CD4-positive, alpha-beta memory T cell (primary cell): ENCODE measurements at regions not wholly inside any gene's neighbourhood (a gene's known extent, or its start where the extent isn't known, plus 50 kb on each side); places are given as distances from the start of the nearest gene placed in this dataset.

Experiments used
- CTCF ChIA-PET: fragments of 350-600 bp; sonication (Branson Sonifier 250); formaldehyde crosslinking; loops from one replicate; lab custom pipeline; 2021; ENCODE audit warnings: inconsistent platforms; ENCODE audit not compliant: partially characterized antibody; lab: Charles Lee
- POLR2A ChIA-PET: fragments of 350-600 bp; sonication (Branson Sonifier 250); formaldehyde crosslinking; loops from one replicate; lab custom pipeline; 2021; ENCODE audit not compliant: partially characterized antibody; lab: Charles Lee
- DNase-seq, 5 donors: peaks; one replicate each; pipeline versions ENCODE4 v3.0.0 to v3.0.0-alpha.2; 2020 to 2022; ENCODE audit warnings: mixed read lengths in 1 of 5
- H3K27ac ChIP-seq: one replicate; pipeline ENCODE4 v1.7.0; 2013; ENCODE audit warnings: low read depth, low read length
- H3K27me3 ChIP-seq: 2 replicates; pipeline ENCODE4 v1.7.0; 2013; ENCODE audit warnings: mild to moderate bottlenecking, low read length, moderate library complexity; ENCODE audit not compliant: insufficient read depth
- H3K36me3 ChIP-seq: 2 replicates; pipeline ENCODE4 v1.7.0; 2013; ENCODE audit warnings: mild to moderate bottlenecking, low read length, moderate library complexity; ENCODE audit not compliant: insufficient read depth
- H3K4me1 ChIP-seq: 2 replicates; pipeline ENCODE4 v1.7.0; 2013; ENCODE audit warnings: mild to moderate bottlenecking, low read length, moderate library complexity; ENCODE audit not compliant: insufficient read depth
- H3K4me3 ChIP-seq, 2 donors: one replicate each; pipeline ENCODE4 v1.7.0; 2013; ENCODE audit warnings: low read length in 2 of 2, mild to moderate bottlenecking in 1 of 2
- H3K9me3 ChIP-seq, 2 donors: one replicate each; pipeline ENCODE4 v1.7.0; 2013; ENCODE audit warnings: low read length in 2 of 2, control low read depth in 1 of 2; ENCODE audit not compliant: control insufficient read depth in 1 of 2
- H3K27ac Mint-ChIP-seq, 7 donors: one replicate each; pipeline ENCODE4 v1.8.0; 2020 to 2021; ENCODE audit warnings: mixed read lengths in 7 of 7, mild to moderate bottlenecking in 6 of 7, inconsistent platforms in 3 of 7, moderate library complexity in 3 of 7
- H3K27me3 Mint-ChIP-seq, 2 donors: one replicate each; pipeline ENCODE4 v1.8.0; 2020 to 2021; ENCODE audit warnings: mixed read lengths in 2 of 2
- H3K36me3 Mint-ChIP-seq, 2 donors: one replicate each; pipeline ENCODE4 v1.8.0; 2020 to 2021; ENCODE audit warnings: mixed read lengths in 2 of 2, inconsistent platforms in 1 of 2, mild to moderate bottlenecking in 1 of 2
- H3K4me1 Mint-ChIP-seq, 4 donors: one replicate each; pipeline ENCODE4 v1.8.0; 2020 to 2021; ENCODE audit warnings: mixed read lengths in 4 of 4, mild to moderate bottlenecking in 1 of 4
- H3K4me3 Mint-ChIP-seq, 8 donors: one replicate each; pipeline ENCODE4 v1.8.0; 2020 to 2021; ENCODE audit warnings: mixed read lengths in 8 of 8, mild to moderate bottlenecking in 7 of 8, moderate library complexity in 6 of 8, inconsistent platforms in 3 of 8
- H3K9me3 Mint-ChIP-seq, 8 donors: one replicate each; pipeline ENCODE4 v1.8.0; 2020 to 2021; ENCODE audit warnings: mixed read lengths in 8 of 8, mild to moderate bottlenecking in 5 of 8, inconsistent platforms in 3 of 8, moderate library complexity in 1 of 8
- intact Hi-C: fragments of 100-400 bp; cut with micrococcal nuclease; formaldehyde crosslinking; loops from one replicate; pipeline ENCODE4 v1.15.1; 2023

- H3K36me3 Mint-ChIP-seq = no peaks in the 10 kb centered on the region
- H3K27ac ChIP-seq = no peak overlapping the region
- no peak for DNase-seq
- no peaks in the 10 kb centered on the region for H3K4me1 Mint-ChIP-seq
- intact Hi-C loops = no loop called here
- no peak overlapping the region for H3K4me3 Mint-ChIP-seq
- no peaks in the 10 kb centered on the region for H3K36me3 ChIP-seq
- no peaks in the 10 kb centered on the region for H3K27me3 ChIP-seq
- ChIA-PET POLR2A (no interaction called here), CTCF (no interaction called here)
- peaks cover 0 to 19% (median 10%) of the 10 kb centered on the region in 8 donors for H3K9me3 Mint-ChIP-seq
- H3K27me3 Mint-ChIP-seq = no peaks in the 10 kb centered on the region
- no peak overlapping the region for H3K27ac Mint-ChIP-seq
- no peak overlapping the region for H3K4me3 ChIP-seq
- no peaks in the 10 kb centered on the region for H3K9me3 ChIP-seq
- no peaks in the 10 kb centered on the region for H3K4me1 ChIP-seq
Measured at GRCh38 chr11:29261831-29262230, 755.0 kb downstream of the KCNA4 start.

- intact Hi-C loops = no loop called here
- Mint-ChIP-seq H3K27me3 (no peaks in the 10 kb centered on the region), H3K9me3 (peaks cover 1 to 24% (median 11%) of the 10 kb centered on the region in 8 donors)
Measured at GRCh38 chr11:29260939-29261705, 755.7 kb downstream of the KCNA4 start.

GRCh38 chr11:29258411-29258810, 758.4 kb downstream of the KCNA4 start:
- DNase-seq = no peak
- Histone ChIP-seq H3K4me1 (no peaks in the 10 kb centered on the region), H3K4me3 (no peak overlapping the region), H3K27me3 (no peaks in the 10 kb centered on the region), H3K9me3 (no peaks in the 10 kb centered on the region), H3K36me3 (no peaks in the 10 kb centered on the region), H3K27ac (no peak overlapping the region)
- intact Hi-C loops = no loop called here
- Mint-ChIP-seq H3K36me3 (no peaks in the 10 kb centered on the region), H3K27me3 (no peaks in the 10 kb centered on the region), H3K9me3 (peaks cover 3 to 25% (median 12%) of the 10 kb centered on the region in 8 donors), H3K4me3 (no peak overlapping the region), H3K4me1 (no peaks in the 10 kb centered on the region), H3K27ac (no peak overlapping the region)
- ChIA-PET POLR2A (no interaction called here), CTCF (no interaction called here)

More at GRCh38 chr11:29260939-29261705, 755.7 kb downstream of the KCNA4 start:
- CTCF ChIA-PET = no interaction called here
- Histone ChIP-seq H3K9me3 (no peaks in the 10 kb centered on the region), H3K4me3 (no peak overlapping the region), H3K27me3 (no peaks in the 10 kb centered on the region), H3K36me3 (no peaks in the 10 kb centered on the region), H3K27ac (no peak overlapping the region), H3K4me1 (no peaks in the 10 kb centered on the region)
- Mint-ChIP-seq H3K4me1 (no peaks in the 10 kb centered on the region), H3K27ac (no peak overlapping the region), H3K36me3 (no peaks in the 10 kb centered on the region), H3K4me3 (no peak overlapping the region)
- no peak for DNase-seq
- POLR2A ChIA-PET = no interaction called here

GRCh38 chr11:29256580-29256979, 760.2 kb downstream of the KCNA4 start:
- intact Hi-C loops = no loop called here
- Mint-ChIP-seq H3K36me3 (no peaks in the 10 kb centered on the region), H3K9me3 (peaks cover 4 to 24% (median 12%) of the 10 kb centered on the region in 8 donors), H3K4me1 (no peaks in the 10 kb centered on the region), H3K4me3 (no peak overlapping the region), H3K27ac (no peak overlapping the region), H3K27me3 (no peaks in the 10 kb centered on the region)
- DNase-seq = no peak
- Histone ChIP-seq H3K27me3 (no peaks in the 10 kb centered on the region), H3K4me3 (no peak overlapping the region), H3K9me3 (no peaks in the 10 kb centered on the region), H3K4me1 (no peaks in the 10 kb centered on the region), H3K27ac (no peak overlapping the region), H3K36me3 (no peaks in the 10 kb centered on the region)
- CTCF ChIA-PET = no interaction called here
- POLR2A ChIA-PET = no interaction called here

GRCh38 chr11:29255401-29255800, 761.4 kb downstream of the KCNA4 start:
- H3K27ac ChIP-seq = no peak overlapping the region
- no peak overlapping the region for H3K27ac Mint-ChIP-seq
- H3K4me3 ChIP-seq = no peak overlapping the region
- peaks cover 2 to 21% (median 11%) of the 10 kb centered on the region in 8 donors for H3K9me3 Mint-ChIP-seq
- H3K27me3 Mint-ChIP-seq = no peaks in the 10 kb centered on the region
- H3K9me3 ChIP-seq = no peaks in the 10 kb centered on the region
- H3K4me3 Mint-ChIP-seq = no peak overlapping the region
- no peaks in the 10 kb centered on the region for H3K4me1 ChIP-seq
- no peaks in the 10 kb centered on the region for H3K4me1 Mint-ChIP-seq
- DNase-seq = no peak
- ChIA-PET POLR2A (no interaction called here), CTCF (no interaction called here)
- no peaks in the 10 kb centered on the region for H3K36me3 Mint-ChIP-seq
- intact Hi-C loops = no loop called here
- H3K27me3 ChIP-seq = no peaks in the 10 kb centered on the region
- no peaks in the 10 kb centered on the region for H3K36me3 ChIP-seq

GRCh38 chr11:29251738-29252137, 765.1 kb downstream of the KCNA4 start:
- H3K36me3 ChIP-seq = no peaks in the 10 kb centered on the region
- H3K27ac Mint-ChIP-seq = peak overlapping the region in 1 of 7 donors; percentile 62
- H3K9me3 Mint-ChIP-seq = peaks cover 0 to 29% (median 4%) of the 10 kb centered on the region in 8 donors
- no peaks in the 10 kb centered on the region for H3K4me1 Mint-ChIP-seq
- DNase-seq = no peak
- H3K36me3 Mint-ChIP-seq = no peaks in the 10 kb centered on the region
- H3K4me3 ChIP-seq = no peak overlapping the region
- no peaks in the 10 kb centered on the region for H3K9me3 ChIP-seq
- ChIA-PET CTCF (no interaction called here), POLR2A (no interaction called here)
- intact Hi-C loops = no loop called here
- H3K4me3 Mint-ChIP-seq = no peak overlapping the region
- H3K4me1 ChIP-seq = no peaks in the 10 kb centered on the region
- H3K27me3 Mint-ChIP-seq = no peaks in the 10 kb centered on the region
- no peaks in the 10 kb centered on the region for H3K27me3 ChIP-seq
- H3K27ac ChIP-seq = no peak overlapping the region

- no peaks in the 10 kb centered on the region for H3K9me3 ChIP-seq
- H3K36me3 Mint-ChIP-seq = no peaks in the 10 kb centered on the region
- ChIA-PET POLR2A (no interaction called here), CTCF (no interaction called here)
- intact Hi-C loops = no loop called here
- no peaks in the 10 kb centered on the region for H3K27me3 ChIP-seq
- no peak overlapping the region for H3K4me3 Mint-ChIP-seq
- peaks cover 0 to 26% (median 3%) of the 10 kb centered on the region in 8 donors for H3K9me3 Mint-ChIP-seq
- no peaks in the 10 kb centered on the region for H3K36me3 ChIP-seq
- H3K4me1 Mint-ChIP-seq = no peaks in the 10 kb centered on the region
- no peak overlapping the region for H3K27ac Mint-ChIP-seq
- no peaks in the 10 kb centered on the region for H3K27me3 Mint-ChIP-seq
- DNase-seq = no peak
- H3K27ac ChIP-seq = no peak overlapping the region
- no peak overlapping the region for H3K4me3 ChIP-seq
- H3K4me1 ChIP-seq = no peaks in the 10 kb centered on the region
Measured at GRCh38 chr11:29249713-29250112, 767.1 kb downstream of the KCNA4 start.
